ENCODE measurements at regions not wholly inside any gene's neighbourhood (a gene's known extent, or its start where the extent isn't known, plus 50 kb on each side); places are given as distances from the start of the nearest gene placed in this dataset.
"Not testable (repeated sequence)": the region's sequence is repeated elsewhere in the genome, so short reads cannot be mapped to it uniquely, and the experiment has no call there.

DNA sequence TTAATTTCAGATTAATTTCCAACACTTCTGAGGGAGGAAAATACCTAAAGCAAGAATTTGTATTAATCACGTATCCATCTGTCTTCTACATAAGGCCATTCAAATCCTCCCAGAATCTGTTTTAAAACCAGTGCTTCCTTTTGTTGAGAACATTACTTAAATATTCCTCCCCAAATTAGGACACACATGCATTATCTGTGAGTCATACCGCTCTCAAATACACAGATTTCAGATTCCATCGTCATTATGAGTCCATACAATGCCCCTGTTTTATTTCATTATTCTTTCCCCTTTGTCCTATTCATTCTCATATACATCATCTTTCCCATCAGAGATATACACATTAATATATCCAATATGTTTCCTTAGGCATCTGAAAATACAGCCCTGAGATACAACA lies 57.3 kb upstream of the PRSS12 start:
- CTCF ChIA-PET, result interaction anchor here (0.6 kb wide), 1 partner anchor 12 kb away, joined by 4 read pairs; no protein-coding TSS in a partner anchor

DNA sequence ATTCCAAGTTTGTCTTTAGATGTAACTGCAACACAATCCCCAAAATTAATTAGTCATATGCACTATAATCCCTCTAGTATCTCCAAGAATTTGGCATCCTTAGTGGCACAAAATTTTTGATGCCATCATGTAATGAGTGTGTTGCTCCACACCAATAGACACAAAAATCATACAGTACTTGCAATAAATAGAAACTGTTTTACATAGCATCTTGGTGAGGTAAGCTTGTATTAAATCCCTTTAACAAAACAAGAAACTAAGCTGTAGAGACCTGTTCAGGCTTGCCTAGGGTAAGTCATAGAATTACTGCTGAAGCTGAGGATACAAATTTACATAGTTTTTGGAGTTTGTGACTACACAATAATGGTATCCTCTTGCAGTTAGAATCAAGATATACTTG lies 64.5 kb upstream of the PRSS12 start:
- TF ChIP-seq, protein P1, sequence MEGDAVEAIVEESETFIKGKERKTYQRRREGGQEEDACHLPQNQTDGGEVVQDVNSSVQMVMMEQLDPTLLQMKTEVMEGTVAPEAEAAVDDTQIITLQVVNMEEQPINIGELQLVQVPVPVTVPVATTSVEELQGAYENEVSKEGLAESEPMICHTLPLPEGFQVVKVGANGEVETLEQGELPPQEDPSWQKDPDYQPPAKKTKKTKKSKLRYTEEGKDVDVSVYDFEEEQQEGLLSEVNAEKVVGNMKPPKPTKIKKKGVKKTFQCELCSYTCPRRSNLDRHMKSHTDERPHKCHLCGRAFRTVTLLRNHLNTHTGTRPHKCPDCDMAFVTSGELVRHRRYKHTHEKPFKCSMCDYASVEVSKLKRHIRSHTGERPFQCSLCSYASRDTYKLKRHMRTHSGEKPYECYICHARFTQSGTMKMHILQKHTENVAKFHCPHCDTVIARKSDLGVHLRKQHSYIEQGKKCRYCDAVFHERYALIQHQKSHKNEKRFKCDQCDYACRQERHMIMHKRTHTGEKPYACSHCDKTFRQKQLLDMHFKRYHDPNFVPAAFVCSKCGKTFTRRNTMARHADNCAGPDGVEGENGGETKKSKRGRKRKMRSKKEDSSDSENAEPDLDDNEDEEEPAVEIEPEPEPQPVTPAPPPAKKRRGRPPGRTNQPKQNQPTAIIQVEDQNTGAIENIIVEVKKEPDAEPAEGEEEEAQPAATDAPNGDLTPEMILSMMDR (conservative IDR thresholded peaks at IDR 0.05; ENCODE audit: low read depth), result no peak
- ChIA-PET CTCF (no interaction called here), POLR2A (ENCODE audit: low non-redundant PET) (no interaction called here)
- no peak overlapping the region for H3K27ac ChIP-seq
- DNase-seq (ENCODE audit: low spot score), result peak; percentile 73

More for the DNA sequence above, 57.3 kb upstream of the PRSS12 start:
- no peak overlapping the region for H3K27ac ChIP-seq
- POLR2A ChIA-PET (ENCODE audit: low non-redundant PET), result no interaction called here
- DNase-seq (ENCODE audit: low spot score), result peak; percentile 52
- TF ChIP-seq, protein P1 (conservative IDR thresholded peaks at IDR 0.05; ENCODE audit: low read depth), result no peak

DNA sequence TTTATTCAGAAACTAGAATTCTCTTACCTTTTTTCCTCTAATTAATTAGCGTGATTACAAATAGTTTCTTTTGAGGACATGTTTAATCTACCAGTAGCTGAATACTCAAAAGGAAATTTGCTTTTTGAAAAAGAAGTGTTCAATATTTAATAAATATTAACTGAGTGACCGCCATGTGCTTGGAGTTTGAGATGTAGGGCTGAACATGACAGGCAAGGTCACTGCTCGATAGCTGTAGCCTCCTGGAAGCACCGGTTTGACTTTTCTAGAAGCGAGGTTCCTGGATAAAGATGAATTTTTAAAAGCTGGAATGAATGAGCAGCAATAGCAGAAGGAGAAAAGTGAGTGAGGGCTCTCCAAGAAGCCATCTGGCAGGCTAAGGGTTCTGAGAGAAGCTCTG lies 65.0 kb upstream of the PRSS12 start:
- CTCF ChIA-PET; DNase-seq (ENCODE audit: low spot score); H3K27ac ChIP-seq; POLR2A ChIA-PET (ENCODE audit: low non-redundant PET): not testable (repeated sequence)

DNA sequence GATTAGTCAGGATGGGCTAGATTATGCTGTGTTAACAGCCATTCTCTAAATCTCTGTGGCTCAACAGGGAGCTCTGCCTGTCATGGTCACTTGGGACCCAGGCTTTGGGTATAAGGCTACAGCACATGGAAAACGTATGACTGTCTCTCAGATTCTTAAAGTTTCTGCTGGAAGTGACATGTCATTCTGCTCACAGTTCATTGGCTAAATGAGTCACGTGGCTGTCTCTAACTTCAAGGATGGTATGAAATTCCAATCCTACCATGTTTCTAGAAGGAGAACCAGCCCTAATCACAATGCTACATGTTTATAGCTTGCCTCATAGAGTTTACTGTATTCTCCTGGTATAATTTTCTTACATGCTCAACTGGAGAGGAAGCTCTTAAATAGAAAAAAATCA lies 65.6 kb upstream of the PRSS12 start:
- DNase-seq (ENCODE audit: low spot score); H3K27ac ChIP-seq; POLR2A ChIA-PET (ENCODE audit: low non-redundant PET); CTCF ChIA-PET: not testable (repeated sequence)

DNA sequence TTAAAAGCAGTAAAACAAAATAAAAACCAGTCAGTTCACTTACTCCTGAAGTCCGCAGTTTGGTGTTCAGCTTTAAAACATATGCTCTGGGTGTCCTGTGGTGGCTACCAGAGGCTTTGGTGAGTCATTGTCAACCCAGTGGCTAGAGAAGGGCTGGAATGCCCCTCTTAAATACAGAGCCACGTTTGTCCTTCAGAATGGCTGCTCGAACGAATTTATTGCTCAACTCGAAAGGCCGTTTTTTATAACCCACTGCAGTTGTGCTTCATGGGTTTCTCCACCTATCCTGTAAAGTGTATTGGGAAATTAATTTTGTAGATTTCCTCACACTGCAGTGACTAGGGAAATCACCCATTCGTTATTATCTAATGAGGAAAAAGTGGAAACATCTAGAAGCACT lies 66.8 kb upstream of the PRSS12 start:
- H3K27ac ChIP-seq; POLR2A ChIA-PET (ENCODE audit: low non-redundant PET); CTCF ChIA-PET; DNase-seq (ENCODE audit: low spot score): not testable (repeated sequence)

DNA sequence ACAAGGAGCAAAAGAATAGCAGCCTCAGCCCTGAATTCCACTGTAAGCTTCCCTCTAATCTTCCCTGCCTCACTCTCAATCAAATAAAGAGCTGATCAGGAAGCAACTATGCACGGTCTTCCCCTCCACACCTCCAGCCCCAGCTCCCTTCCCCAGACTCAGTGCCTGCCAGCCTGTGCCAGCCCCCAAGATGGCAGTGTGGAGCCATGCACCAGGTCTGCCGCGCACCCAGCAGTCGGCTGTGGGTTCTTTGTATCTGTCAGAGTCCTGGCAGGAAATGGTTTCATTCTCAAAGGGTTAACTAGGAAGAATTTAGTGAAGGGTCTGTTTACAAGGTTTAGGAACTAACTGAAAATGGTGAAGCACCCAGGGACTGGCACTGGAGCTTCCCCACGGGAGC lies 71.3 kb upstream of the PRSS12 start:
- POLR2A ChIA-PET (ENCODE audit: low non-redundant PET); DNase-seq (ENCODE audit: low spot score); H3K27ac ChIP-seq: not testable (repeated sequence)
- TF ChIP-seq, protein P1 (conservative IDR thresholded peaks at IDR 0.05; ENCODE audit: low read depth), result peak; percentile 46
- CTCF ChIA-PET, result interaction anchor here (0.6 to 0.7 kb wide), 6 partner anchors 12 to 82 kb away, joined by 3 to 13 read pairs (median 4); partner anchors contain the start of gene PRSS12

DNA sequence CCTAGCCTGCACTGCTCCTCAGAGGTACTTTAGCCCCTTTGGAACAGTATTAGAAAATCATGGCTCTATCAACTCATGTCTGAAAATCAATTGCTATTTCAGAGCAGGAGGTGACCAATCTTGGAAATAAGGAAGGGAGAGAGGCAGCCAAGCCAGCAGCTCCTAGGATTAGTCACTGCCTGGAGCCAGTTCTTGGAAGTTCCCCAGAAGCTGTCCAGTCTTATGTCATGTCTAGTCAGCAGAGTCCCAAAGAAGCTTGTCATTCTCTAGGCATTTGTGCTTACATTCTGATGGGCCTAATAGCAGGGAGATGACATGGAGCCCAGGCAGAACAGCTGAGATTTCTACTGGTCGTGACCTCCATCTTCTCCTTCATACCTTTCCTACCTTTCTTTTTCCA lies 76.1 kb upstream of the PRSS12 start:
- CTCF ChIA-PET; H3K27ac ChIP-seq; DNase-seq (ENCODE audit: low spot score); POLR2A ChIA-PET (ENCODE audit: low non-redundant PET): not testable (repeated sequence)

DNA sequence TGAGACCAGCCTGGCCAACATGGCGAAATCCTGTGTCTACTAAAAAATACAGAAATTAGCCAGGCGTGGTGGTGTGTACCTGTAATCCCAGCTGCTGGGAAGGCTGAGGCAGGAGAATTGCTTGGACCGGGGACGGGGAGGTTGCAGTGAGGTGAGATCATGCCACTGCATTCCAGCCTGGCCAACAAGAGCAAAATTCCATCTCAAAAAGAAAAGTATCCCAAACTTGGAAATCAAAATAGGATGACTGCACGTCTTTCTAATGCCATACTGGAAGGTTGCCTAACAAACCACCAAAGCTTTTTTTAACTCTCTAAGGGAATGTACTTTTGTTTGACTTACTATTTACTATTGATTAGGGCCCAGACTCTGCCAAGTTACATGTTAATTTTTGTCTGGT lies 79.6 kb upstream of the PRSS12 start:
- H3K27ac ChIP-seq; CTCF ChIA-PET; DNase-seq (ENCODE audit: low spot score); POLR2A ChIA-PET (ENCODE audit: low non-redundant PET): not testable (repeated sequence)

DNA sequence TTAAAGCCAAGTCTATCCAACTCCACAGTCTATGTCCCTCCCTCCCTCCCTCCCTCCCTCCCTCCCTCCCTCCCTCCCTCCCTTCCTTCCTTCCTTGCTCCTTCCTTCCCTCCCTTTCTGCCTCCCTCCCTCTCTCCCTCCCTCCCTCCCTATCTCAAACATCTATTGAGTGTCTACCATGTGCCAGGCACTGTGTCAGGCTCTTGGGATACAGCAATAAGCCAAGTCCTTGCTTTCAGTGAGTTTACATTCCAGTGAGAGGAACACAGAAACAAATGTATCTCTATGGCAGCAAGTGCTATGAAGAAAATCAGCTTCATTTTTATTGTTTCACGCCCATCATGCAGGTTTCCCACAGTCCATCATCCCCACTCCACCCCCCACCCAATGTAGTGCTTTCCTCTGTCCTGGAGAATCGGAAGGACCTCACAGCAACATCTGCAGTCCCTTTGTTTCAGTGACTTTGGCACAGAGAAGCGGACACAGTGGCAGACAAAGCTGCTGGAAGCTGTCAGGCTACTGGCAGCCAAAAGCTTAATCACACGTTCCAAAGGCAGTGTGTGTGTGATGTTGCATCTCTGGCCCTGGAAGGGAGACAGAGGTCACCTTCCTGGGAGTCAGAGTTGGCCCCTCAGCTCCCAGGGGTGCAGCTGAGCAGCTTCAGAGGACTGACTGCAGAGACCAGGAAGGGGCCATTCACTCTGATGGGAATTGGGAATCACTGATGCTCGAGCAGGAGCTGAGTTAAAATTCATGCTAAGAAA lies 81.0 kb upstream of the PRSS12 start:
- CTCF ChIA-PET; POLR2A ChIA-PET (ENCODE audit: low non-redundant PET); H3K27ac ChIP-seq; DNase-seq (ENCODE audit: low spot score): not testable (repeated sequence)

DNA sequence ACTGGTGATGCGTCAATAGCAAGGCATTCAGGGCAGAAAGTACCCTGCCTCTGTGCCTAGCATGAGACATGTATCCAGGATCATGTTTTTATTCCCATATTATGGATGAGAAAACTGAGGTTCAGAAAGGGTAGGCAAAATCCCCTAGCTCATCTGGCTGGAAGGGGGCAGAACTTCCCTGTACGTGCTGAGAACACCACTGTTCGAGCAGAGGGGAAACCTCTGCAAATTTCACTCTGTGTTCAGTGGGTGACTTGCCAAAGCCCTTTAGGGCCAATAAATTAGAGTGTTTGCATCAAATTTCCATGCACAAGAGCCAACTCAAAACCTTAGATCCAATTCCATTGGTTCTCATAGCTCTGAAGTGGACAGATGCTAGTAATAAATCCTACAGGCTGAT lies 82.6 kb upstream of the PRSS12 start:
- DNase-seq (ENCODE audit: low spot score); H3K27ac ChIP-seq; CTCF ChIA-PET; POLR2A ChIA-PET (ENCODE audit: low non-redundant PET): not testable (repeated sequence)

DNA sequence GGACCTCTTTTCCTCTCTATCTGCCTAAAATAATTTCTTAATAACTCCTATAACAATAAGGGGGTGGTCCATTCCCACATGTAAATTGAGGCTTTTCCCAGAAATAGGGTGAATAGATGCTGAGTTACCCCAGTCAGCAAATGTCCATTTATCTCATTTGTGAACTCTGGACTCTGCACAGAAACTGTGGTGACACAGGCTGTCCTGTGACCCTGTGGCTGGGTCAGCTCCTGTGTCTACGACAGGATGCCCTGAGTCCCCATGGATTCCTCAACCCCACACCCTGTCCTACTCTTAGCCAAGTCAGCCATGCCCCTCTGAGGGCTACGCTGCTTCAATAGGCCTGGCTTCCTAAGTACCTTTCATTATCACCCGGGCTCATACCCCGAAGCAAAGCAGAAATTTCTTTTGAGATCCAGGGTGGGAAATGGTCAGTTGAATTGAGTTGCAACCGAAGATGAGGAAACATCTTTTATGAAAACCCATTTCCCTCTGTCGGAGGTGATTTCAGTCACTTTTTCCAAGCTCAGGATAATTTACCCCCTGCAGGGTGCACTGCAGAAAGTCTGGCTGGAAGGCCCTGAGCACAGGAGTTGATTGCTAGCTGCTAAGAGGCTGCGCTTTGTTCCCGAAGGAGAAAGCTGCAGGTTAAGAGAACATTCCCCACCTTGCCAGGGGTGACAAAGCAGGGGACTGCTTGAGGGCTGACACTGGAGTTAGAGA lies 89.5 kb upstream of the PRSS12 start:
- POLR2A ChIA-PET (ENCODE audit: low non-redundant PET); DNase-seq (ENCODE audit: low spot score); CTCF ChIA-PET; H3K27ac ChIP-seq: not testable (repeated sequence)

DNA sequence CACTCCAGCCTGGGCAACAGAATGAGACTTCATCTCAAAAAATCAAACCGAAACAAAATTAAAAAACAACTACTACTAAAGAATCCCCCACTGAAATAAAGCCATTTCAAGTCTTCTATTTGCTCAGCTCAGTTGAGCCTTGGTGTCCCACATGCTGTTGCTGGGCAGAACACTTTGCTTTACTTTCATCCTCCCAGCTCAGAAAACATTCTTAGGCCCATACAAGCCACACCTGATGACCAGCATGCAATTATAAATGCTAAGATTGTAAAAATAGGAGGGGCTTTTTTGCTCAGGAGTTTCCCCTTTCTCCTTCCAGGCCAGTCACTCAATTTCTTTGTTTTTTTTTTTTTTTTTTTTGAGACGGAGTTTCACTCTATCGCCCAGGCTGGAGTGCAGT lies 94.6 kb upstream of the PRSS12 start:
- H3K27ac ChIP-seq; DNase-seq (ENCODE audit: low spot score); POLR2A ChIA-PET (ENCODE audit: low non-redundant PET); CTCF ChIA-PET: not testable (repeated sequence)

DNA sequence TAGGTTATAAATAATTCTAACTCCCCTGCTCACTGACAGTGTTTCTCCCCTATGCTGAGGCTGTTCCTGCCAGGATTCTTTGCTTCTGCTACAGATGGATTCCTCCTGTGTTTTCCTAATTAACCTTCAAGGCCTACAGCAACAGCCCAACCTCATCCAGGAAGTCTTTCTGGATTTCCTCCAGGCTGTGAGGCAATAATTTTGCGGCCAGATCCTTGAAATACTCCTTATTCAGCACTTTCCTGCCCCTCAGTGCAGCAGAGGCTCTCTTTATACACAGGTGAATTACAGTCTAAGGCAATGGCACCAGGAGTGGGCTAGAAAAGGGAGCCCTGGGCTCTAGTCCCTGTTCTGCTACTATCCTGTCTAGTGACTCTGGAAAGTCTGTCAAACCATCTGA lies 102.1 kb upstream of the PRSS12 start:
- H3K27ac ChIP-seq; POLR2A ChIA-PET (ENCODE audit: low non-redundant PET); CTCF ChIA-PET; DNase-seq (ENCODE audit: low spot score): not testable (repeated sequence)

DNA sequence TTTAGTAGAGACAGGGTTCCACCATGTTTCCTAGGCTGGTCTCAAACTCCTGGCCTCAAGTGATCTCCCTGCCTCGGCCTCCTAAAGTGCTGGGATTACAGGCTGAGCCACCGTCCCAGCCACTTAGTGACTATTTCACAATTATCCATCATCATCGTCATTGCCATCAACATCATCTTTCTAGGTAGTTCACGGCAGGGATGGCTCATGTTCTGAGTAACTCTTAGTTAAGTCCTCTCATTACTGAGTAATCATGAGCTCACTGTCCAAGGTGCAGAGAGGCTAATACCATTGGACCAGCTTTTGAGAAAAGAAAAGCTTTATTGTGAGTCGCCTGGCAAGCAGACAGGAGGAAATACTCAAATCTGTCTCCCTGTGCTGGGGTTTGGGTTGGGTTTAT lies 108.6 kb upstream of the PRSS12 start:
- CTCF ChIA-PET; DNase-seq (ENCODE audit: low spot score); H3K27ac ChIP-seq; POLR2A ChIA-PET (ENCODE audit: low non-redundant PET): not testable (repeated sequence)
